HL-60 (cell line): ENCODE measurements at regions not wholly inside any gene's neighbourhood (a gene's known extent, or its start where the extent isn't known, plus 50 kb on each side); places are given as distances from the start of the nearest gene placed in this dataset.

Experiments used
- DNase-seq, 2 experiments: peaks; one replicate each; pipeline ENCODE4 v3.0.0-alpha.2; 2010 to 2020; ENCODE audit warnings: low read depth in 1 of 2, low spot score in 1 of 2
- H3K27ac ChIP-seq: fragments of 250-450 bp; sonication (Bioruptor Pico); replicated peaks from 2 replicates; pipeline ENCODE4 v1.5.1; 2020; ENCODE audit warnings: mild to moderate bottlenecking, moderate library complexity
- H3K27me3 ChIP-seq: fragments of 250-450 bp; sonication (Bioruptor Pico); 2 replicates; pipeline ENCODE4 v1.5.1; 2021; ENCODE audit warnings: mild to moderate bottlenecking, moderate library complexity; ENCODE audit not compliant: insufficient read depth, poor library complexity, severe bottlenecking
- H3K4me3 ChIP-seq: replicated peaks from 2 replicates; pipeline ENCODE4 v1.5.1; 2011; ENCODE audit warnings: mild to moderate bottlenecking, control low read depth, low read length; ENCODE audit not compliant: insufficient read depth
- GABPA ChIP-seq: IDR thresholded peaks from 2 replicates; pipeline ENCODE4 v1.6.1; 2012; ENCODE audit warnings: low read depth
- POLR2AphosphoS5 ChIP-seq: IDR thresholded peaks from 2 replicates; pipeline ENCODE4 v1.6.1; 2012; ENCODE audit warnings: low read depth
- SPI1 ChIP-seq: IDR thresholded peaks from 2 replicates; pipeline ENCODE4 v1.6.1; 2012; ENCODE audit warnings: low read depth, mild to moderate bottlenecking, borderline replicate concordance
- TF ChIP-seq, protein P1 (sequence below): IDR thresholded peaks from one replicate; pipeline ENCODE4 v1.5.1; 2011; ENCODE audit warnings: low read length, control low read depth, inconsistent platforms; ENCODE audit not compliant: insufficient read depth
- TF ChIP-seq, protein P2 (sequence below): IDR thresholded peaks from 2 replicates; pipeline ENCODE4 v1.6.1; 2012; ENCODE audit warnings: low read depth; ENCODE audit not compliant: insufficient replicate concordance

DNA sequence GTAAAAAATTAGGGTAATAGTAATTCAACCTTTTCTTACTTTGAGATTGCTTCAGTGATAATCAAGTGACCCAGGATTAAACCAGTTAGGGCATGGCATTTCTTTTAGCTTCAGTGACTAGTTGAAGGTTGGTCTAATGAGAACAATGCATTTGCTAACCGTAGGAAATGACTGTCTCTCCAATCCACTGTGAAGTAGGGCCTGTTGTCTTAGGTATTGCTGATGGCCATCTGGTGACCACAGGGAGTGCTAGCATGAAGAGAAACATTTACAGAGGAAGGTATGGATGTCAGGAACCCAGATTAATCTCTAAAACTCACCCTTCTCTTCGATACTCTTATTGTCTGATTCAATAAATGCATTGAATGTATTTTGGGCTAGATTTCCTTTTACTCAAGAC, 535.9 kb upstream of the SEMA6A start:
- Histone ChIP-seq H3K27ac (no peak overlapping the region), H3K27me3 (no peaks in the 10 kb centered on the region), H3K4me3 (no peak overlapping the region)
- no peak for TF ChIP-seq POLR2AphosphoS5
- TF ChIP-seq SPI1: no peak
- TF ChIP-seq, protein P1, sequence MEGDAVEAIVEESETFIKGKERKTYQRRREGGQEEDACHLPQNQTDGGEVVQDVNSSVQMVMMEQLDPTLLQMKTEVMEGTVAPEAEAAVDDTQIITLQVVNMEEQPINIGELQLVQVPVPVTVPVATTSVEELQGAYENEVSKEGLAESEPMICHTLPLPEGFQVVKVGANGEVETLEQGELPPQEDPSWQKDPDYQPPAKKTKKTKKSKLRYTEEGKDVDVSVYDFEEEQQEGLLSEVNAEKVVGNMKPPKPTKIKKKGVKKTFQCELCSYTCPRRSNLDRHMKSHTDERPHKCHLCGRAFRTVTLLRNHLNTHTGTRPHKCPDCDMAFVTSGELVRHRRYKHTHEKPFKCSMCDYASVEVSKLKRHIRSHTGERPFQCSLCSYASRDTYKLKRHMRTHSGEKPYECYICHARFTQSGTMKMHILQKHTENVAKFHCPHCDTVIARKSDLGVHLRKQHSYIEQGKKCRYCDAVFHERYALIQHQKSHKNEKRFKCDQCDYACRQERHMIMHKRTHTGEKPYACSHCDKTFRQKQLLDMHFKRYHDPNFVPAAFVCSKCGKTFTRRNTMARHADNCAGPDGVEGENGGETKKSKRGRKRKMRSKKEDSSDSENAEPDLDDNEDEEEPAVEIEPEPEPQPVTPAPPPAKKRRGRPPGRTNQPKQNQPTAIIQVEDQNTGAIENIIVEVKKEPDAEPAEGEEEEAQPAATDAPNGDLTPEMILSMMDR: no peak
- TF ChIP-seq, protein P2, sequence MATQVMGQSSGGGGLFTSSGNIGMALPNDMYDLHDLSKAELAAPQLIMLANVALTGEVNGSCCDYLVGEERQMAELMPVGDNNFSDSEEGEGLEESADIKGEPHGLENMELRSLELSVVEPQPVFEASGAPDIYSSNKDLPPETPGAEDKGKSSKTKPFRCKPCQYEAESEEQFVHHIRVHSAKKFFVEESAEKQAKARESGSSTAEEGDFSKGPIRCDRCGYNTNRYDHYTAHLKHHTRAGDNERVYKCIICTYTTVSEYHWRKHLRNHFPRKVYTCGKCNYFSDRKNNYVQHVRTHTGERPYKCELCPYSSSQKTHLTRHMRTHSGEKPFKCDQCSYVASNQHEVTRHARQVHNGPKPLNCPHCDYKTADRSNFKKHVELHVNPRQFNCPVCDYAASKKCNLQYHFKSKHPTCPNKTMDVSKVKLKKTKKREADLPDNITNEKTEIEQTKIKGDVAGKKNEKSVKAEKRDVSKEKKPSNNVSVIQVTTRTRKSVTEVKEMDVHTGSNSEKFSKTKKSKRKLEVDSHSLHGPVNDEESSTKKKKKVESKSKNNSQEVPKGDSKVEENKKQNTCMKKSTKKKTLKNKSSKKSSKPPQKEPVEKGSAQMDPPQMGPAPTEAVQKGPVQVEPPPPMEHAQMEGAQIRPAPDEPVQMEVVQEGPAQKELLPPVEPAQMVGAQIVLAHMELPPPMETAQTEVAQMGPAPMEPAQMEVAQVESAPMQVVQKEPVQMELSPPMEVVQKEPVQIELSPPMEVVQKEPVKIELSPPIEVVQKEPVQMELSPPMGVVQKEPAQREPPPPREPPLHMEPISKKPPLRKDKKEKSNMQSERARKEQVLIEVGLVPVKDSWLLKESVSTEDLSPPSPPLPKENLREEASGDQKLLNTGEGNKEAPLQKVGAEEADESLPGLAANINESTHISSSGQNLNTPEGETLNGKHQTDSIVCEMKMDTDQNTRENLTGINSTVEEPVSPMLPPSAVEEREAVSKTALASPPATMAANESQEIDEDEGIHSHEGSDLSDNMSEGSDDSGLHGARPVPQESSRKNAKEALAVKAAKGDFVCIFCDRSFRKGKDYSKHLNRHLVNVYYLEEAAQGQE: no peak
- no peak for TF ChIP-seq GABPA
- no peak for DNase-seq

DNA sequence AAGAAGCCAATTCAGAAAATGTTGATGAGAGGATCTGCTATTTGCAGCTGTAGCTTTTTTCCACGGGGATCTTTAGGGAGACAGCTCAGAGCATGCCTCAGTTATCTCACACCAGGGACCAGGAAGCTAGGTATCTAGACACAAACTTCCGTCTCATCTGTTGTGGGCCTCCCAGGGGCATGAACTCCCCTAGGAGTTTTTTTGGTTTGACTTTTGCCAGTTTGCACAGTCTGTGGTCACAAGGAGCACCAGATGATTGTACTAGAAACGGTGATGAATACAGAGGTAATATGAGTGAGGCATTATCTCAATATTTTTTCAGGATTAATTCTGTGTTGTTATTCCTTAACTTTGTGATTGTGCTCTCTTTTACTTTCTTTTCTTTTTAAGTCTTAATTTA, 533.2 kb upstream of the SEMA6A start:
- H3K4me3 ChIP-seq: no peak overlapping the region
- TF ChIP-seq GABPA (no peak), POLR2AphosphoS5 (no peak), SPI1 (no peak)
- TF ChIP-seq, protein P2: no peak
- TF ChIP-seq, protein P1: no peak
- H3K27me3 ChIP-seq: no peaks in the 10 kb centered on the region
- no peak overlapping the region for H3K27ac ChIP-seq
- no peak for DNase-seq

DNA sequence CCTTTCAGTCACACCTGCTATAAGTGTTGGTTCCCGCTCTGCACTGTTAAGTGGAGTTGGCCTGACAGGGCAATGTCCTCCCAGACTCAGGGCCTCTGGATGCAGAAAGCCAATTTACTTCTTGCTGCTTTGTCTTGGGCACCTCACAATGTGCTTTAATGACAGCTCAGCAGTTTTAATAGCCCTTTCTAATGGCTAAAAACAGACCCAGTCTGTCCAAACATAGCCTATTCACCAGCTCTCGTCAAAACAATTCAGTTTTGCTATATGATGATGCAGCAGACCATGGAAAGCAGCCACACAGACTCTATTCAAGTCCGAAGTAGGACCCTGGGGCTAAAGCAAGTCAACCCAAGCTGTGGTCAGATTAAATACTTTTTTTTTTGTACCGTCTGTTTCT, 529.1 kb upstream of the SEMA6A start:
- H3K27ac ChIP-seq: no peak overlapping the region

More for the DNA sequence above, 529.1 kb upstream of the SEMA6A start:
- no peak for DNase-seq
- no peak for TF ChIP-seq POLR2AphosphoS5
- no peak for TF ChIP-seq SPI1
- TF ChIP-seq, protein P1: no peak
- TF ChIP-seq, protein P2: no peak
- no peak for TF ChIP-seq GABPA
- H3K4me3 ChIP-seq: no peak overlapping the region
- no peaks in the 10 kb centered on the region for H3K27me3 ChIP-seq
